ENCODE measurements at regions not wholly inside any gene's neighbourhood (a gene's known extent, or its start where the extent isn't known, plus 50 kb on each side); places are given as distances from the start of the nearest gene placed in this dataset.

- no peak overlapping the region for H3K4me2 ChIP-seq (ENCODE audit: insufficient read depth, low read length)
- peaks cover 4% of the 10 kb centered on the region for H3K9me3 ChIP-seq (replicated peaks; ENCODE audit: control insufficient read depth, insufficient read depth, low read length)
- intact Hi-C loops (cut with micrococcal nuclease) (no loop called here), dilution Hi-C loops (cut with MboI; ENCODE audit: extremely low pct_ligation_motif_present, low sequenced_read_pairs) (no loop called here)
- ChIA-PET CTCF (no interaction called here), POLR2A (no interaction called here)
- no peak overlapping the region for H2AFZ ChIP-seq (ENCODE audit: low read depth, low read length)
- no peaks in the 10 kb centered on the region for H3K4me1 ChIP-seq (ENCODE audit: control insufficient read depth, extremely low read depth, insufficient read depth, low read length)
- no peaks in the 10 kb centered on the region for H4K20me1 ChIP-seq (replicated peaks; ENCODE audit: control insufficient read depth, extremely low read depth, insufficient read depth, low read length)
- H3K27ac ChIP-seq (ENCODE audit: insufficient read depth, low read depth, low read length) = no peak overlapping the region
- H3K9me1 ChIP-seq (replicated peaks; ENCODE audit: control insufficient read depth, extremely low read depth, insufficient read depth, low read length) = no peaks in the 10 kb centered on the region
- BruUV-seq (replicated peaks) = no TSS peak
- DNase-seq (ENCODE audit: low read depth, low spot score) = no peak
- no peaks in the 10 kb centered on the region for H3K27me3 ChIP-seq (ENCODE audit: control insufficient read depth in 2 of 2, insufficient read depth in 2 of 2, low read length in 2 of 2)
- no peak overlapping the region for H3K4me3 ChIP-seq (replicated peaks in 1 of 3; ENCODE audit: insufficient read depth in 1 of 3, low read depth in 1 of 3, low read length in 3 of 3)
- no peak for TF ChIP-seq JUN (IDR thresholded peaks at IDR 0.05; ENCODE audit: borderline replicate concordance, insufficient read depth, insufficient read length, low read depth)
- no peak for TF ChIP-seq FOS (IDR thresholded peaks at IDR 0.05; ENCODE audit: borderline replicate concordance, insufficient read depth, low read length)
- TF ChIP-seq EZH2 (IDR thresholded peaks at IDR 0.05; ENCODE audit: borderline replicate concordance, low read depth, low read length, severe bottlenecking) = no peak
- TF ChIP-seq POLR2A (IDR thresholded peaks at IDR 0.05; ENCODE audit: low read depth, low read length) = no peak
- TF ChIP-seq GATA2 (IDR thresholded peaks at IDR 0.05; ENCODE audit: insufficient read depth, insufficient read length, low read depth, low read length) = no peak
- TF ChIP-seq POLR2AphosphoS5 (IDR thresholded peaks at IDR 0.05; ENCODE audit: insufficient read depth, low read depth, low read length) = no peak
- TF ChIP-seq, protein P1, sequence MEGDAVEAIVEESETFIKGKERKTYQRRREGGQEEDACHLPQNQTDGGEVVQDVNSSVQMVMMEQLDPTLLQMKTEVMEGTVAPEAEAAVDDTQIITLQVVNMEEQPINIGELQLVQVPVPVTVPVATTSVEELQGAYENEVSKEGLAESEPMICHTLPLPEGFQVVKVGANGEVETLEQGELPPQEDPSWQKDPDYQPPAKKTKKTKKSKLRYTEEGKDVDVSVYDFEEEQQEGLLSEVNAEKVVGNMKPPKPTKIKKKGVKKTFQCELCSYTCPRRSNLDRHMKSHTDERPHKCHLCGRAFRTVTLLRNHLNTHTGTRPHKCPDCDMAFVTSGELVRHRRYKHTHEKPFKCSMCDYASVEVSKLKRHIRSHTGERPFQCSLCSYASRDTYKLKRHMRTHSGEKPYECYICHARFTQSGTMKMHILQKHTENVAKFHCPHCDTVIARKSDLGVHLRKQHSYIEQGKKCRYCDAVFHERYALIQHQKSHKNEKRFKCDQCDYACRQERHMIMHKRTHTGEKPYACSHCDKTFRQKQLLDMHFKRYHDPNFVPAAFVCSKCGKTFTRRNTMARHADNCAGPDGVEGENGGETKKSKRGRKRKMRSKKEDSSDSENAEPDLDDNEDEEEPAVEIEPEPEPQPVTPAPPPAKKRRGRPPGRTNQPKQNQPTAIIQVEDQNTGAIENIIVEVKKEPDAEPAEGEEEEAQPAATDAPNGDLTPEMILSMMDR (IDR thresholded peaks at IDR 0.05; ENCODE audit: extremely low read depth in 1 of 2, insufficient read depth in 1 of 2, low read depth in 1 of 2, low read length in 2 of 2) = no peak
- TF ChIP-seq MYC (IDR thresholded peaks at IDR 0.05; ENCODE audit: low read depth, low read length) = no peak
- TF ChIP-seq, protein P2, sequence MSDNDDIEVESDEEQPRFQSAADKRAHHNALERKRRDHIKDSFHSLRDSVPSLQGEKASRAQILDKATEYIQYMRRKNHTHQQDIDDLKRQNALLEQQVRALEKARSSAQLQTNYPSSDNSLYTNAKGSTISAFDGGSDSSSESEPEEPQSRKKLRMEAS (IDR thresholded peaks at IDR 0.05; ENCODE audit: insufficient read depth, insufficient read length) = no peak
- FAIRE-seq = no peak
- H3K36me3 ChIP-seq (ENCODE audit: control insufficient read depth in 2 of 2, extremely low read depth in 1 of 2, insufficient read depth in 2 of 2, low read length in 2 of 2) = no peaks in the 10 kb centered on the region
- no peaks in the 10 kb centered on the region for H3K79me2 ChIP-seq (ENCODE audit: control insufficient read depth, insufficient read depth, low read length)
- H3K9ac ChIP-seq (replicated peaks; ENCODE audit: extremely low read depth, insufficient read depth, low read length) = no peak overlapping the region
Observed at GRCh38 chr16:6447021-6447790, 885.4 kb upstream of the RBFOX1 start.
